ENCODE measurements at regions not wholly inside any gene's neighbourhood (a gene's known extent, or its start where the extent isn't known, plus 50 kb on each side); places are given as distances from the start of the nearest gene placed in this dataset.

DNA sequence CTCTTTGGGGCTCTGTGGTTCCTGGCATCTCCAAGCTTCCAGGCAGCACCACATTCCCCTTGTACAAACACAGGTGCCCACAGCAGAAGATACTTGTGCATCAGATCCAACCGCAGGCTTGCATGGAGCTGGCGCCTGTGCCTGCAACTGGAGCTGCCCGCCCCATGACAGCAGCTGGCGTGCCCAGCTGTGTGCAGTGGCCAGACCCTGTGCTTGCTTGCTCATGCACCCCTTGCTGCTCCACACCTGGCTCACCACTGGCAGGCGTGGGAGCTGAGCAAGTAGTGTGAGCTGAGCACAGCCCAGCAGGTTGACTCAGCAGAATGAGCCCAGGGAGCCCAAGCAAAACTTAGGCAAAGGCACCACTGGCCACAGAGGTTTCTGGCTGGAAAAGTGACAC is 84.4 kb upstream of the STARD4 start:
- Histone ChIP-seq H3K79me2 (ENCODE audit: low read depth) (no peaks in the 10 kb centered on the region), H3K4me3 (no peak overlapping the region), H2AFZ (no peak overlapping the region), H3K4me2 (no peak overlapping the region), H4K20me1 (ENCODE audit: insufficient read depth) (no peaks in the 10 kb centered on the region), H3K27me3 (ENCODE audit: insufficient read depth, low read depth) (no peaks in the 10 kb centered on the region), H3K4me1 (replicated peaks; ENCODE audit: insufficient read depth) (no peaks in the 10 kb centered on the region), H3K9me2 (ENCODE audit: insufficient read depth) (no peaks in the 10 kb centered on the region), H3F3A (ENCODE audit: insufficient read depth, low read depth) (no peaks in the 10 kb centered on the region), H3K27ac (no peak overlapping the region), H3K9me3 (ENCODE audit: insufficient read depth, low read depth) (no peaks in the 10 kb centered on the region), H3K36me3 (ENCODE audit: low read depth) (no peaks in the 10 kb centered on the region)
- no peak for DNase-seq
- TF ChIP-seq, protein P1, sequence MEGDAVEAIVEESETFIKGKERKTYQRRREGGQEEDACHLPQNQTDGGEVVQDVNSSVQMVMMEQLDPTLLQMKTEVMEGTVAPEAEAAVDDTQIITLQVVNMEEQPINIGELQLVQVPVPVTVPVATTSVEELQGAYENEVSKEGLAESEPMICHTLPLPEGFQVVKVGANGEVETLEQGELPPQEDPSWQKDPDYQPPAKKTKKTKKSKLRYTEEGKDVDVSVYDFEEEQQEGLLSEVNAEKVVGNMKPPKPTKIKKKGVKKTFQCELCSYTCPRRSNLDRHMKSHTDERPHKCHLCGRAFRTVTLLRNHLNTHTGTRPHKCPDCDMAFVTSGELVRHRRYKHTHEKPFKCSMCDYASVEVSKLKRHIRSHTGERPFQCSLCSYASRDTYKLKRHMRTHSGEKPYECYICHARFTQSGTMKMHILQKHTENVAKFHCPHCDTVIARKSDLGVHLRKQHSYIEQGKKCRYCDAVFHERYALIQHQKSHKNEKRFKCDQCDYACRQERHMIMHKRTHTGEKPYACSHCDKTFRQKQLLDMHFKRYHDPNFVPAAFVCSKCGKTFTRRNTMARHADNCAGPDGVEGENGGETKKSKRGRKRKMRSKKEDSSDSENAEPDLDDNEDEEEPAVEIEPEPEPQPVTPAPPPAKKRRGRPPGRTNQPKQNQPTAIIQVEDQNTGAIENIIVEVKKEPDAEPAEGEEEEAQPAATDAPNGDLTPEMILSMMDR (conservative IDR thresholded peaks at IDR 0.05) = no peak
- TF ChIP-seq EZH2 (IDR thresholded peaks at IDR 0.05; ENCODE audit: low read depth) = no peak
- CTCF ChIA-PET = no interaction called here
- POLR2A ChIA-PET (ENCODE audit: unreplicated experiment) = no interaction called here
- BruUV-seq (replicated peaks) = no TSS peak
- intact Hi-C loops (cut with micrococcal nuclease; ENCODE audit: unreplicated experiment) = no loop called here

DNA sequence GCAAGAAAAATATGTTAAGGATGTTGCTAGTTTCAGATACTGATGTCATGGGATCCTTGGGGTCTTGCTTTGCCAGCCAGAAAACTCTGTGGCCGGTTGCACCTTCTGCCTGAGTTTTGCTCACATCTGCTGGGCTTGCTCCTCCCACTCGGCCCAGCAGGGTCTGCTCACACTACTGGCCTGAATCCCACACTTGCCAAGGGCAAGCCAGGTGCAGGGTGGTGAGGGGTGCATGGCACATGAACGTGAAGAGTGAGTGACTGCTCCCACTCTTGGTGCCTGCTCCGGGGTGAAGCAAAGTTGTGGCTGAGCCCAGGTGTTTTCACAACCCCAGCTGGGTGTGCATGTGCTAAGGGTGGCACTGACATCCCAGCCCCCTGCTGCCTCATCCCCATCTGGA is 83.1 kb upstream of the STARD4 start:
- POLR2A ChIA-PET (ENCODE audit: unreplicated experiment) = no interaction called here
- Histone ChIP-seq H3K36me3 (ENCODE audit: low read depth) (no peaks in the 10 kb centered on the region), H3K4me1 (replicated peaks; ENCODE audit: insufficient read depth) (no peaks in the 10 kb centered on the region), H3K4me2 (no peak overlapping the region), H3F3A (ENCODE audit: insufficient read depth, low read depth) (no peaks in the 10 kb centered on the region), H3K9me3 (ENCODE audit: insufficient read depth, low read depth) (no peaks in the 10 kb centered on the region), H4K20me1 (ENCODE audit: insufficient read depth) (no peaks in the 10 kb centered on the region), H3K9me2 (ENCODE audit: insufficient read depth) (no peaks in the 10 kb centered on the region), H3K27ac (no peak overlapping the region), H3K79me2 (ENCODE audit: low read depth) (no peaks in the 10 kb centered on the region), H2AFZ (no peak overlapping the region), H3K4me3 (no peak overlapping the region), H3K27me3 (ENCODE audit: insufficient read depth, low read depth) (no peaks in the 10 kb centered on the region)
- TF ChIP-seq, protein P1 (conservative IDR thresholded peaks at IDR 0.05) = no peak
- TF ChIP-seq EZH2 (IDR thresholded peaks at IDR 0.05; ENCODE audit: low read depth) = no peak
- DNase-seq = no peak
- CTCF ChIA-PET = no interaction called here
- no TSS peak for BruUV-seq (replicated peaks)
- intact Hi-C loops (cut with micrococcal nuclease; ENCODE audit: unreplicated experiment) = no loop called here

DNA sequence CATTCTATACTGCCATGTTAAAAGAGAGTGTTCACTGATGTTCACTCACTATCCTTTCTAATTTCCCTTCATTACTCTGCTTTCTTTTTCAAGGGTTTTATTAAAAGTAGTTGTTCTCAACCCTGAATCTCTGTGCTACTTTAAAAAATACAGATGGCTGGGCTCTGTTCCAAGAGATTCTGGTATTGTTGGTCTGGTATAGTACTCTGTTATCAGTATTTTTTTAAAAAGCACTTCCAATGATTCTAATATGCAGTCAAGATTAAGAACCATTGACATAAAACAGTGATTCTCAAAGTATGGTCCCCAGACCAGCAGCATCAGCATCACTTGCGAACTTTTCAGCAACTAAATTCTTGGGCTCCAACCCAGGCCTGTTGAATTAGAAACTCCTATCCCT is 77.0 kb upstream of the STARD4 start:
- Histone ChIP-seq H3K4me3 (no peak overlapping the region), H3K9me3 (ENCODE audit: insufficient read depth, low read depth) (no peaks in the 10 kb centered on the region), H3K4me2 (no peak overlapping the region), H3K36me3 (ENCODE audit: low read depth) (no peaks in the 10 kb centered on the region), H3F3A (ENCODE audit: insufficient read depth, low read depth) (no peaks in the 10 kb centered on the region), H3K27ac (no peak overlapping the region), H4K20me1 (ENCODE audit: insufficient read depth) (no peaks in the 10 kb centered on the region), H3K9me2 (ENCODE audit: insufficient read depth) (no peaks in the 10 kb centered on the region), H3K79me2 (ENCODE audit: low read depth) (no peaks in the 10 kb centered on the region), H3K27me3 (ENCODE audit: insufficient read depth, low read depth) (no peaks in the 10 kb centered on the region), H3K4me1 (replicated peaks; ENCODE audit: insufficient read depth) (no peaks in the 10 kb centered on the region), H2AFZ (no peak overlapping the region)
- ChIA-PET CTCF (no interaction called here), POLR2A (ENCODE audit: unreplicated experiment) (no interaction called here)
- BruUV-seq (replicated peaks) = no TSS peak
- intact Hi-C loops (cut with micrococcal nuclease; ENCODE audit: unreplicated experiment) = no loop called here
- no peak for DNase-seq
- TF ChIP-seq, protein P1 (conservative IDR thresholded peaks at IDR 0.05) = no peak
- TF ChIP-seq EZH2 (IDR thresholded peaks at IDR 0.05; ENCODE audit: low read depth) = no peak
